GM12891 (cell line): ENCODE measurements at regions not wholly inside any gene's neighbourhood (a gene's known extent, or its start where the extent isn't known, plus 50 kb on each side); places are given as distances from the start of the nearest gene placed in this dataset.

Source experiments
- POLR2A ChIP-seq: IDR thresholded peaks from 2 replicates; pipeline ENCODE4 v1.6.1; 2011; ENCODE audit warnings: low read depth, low read length, control low read depth
- POLR2AphosphoS5 ChIP-seq: IDR thresholded peaks from 2 replicates; pipeline ENCODE4 v1.6.1; 2011; ENCODE audit warnings: low read depth, low read length, control low read depth
- SPI1 ChIP-seq: IDR thresholded peaks from 2 replicates; pipeline ENCODE4 v1.6.1; 2011; ENCODE audit warnings: low read depth, low read length, control low read depth

GRCh38 chr13:82214341-82214740 is 1667.9 kb downstream of the SLITRK1 start:
- no peak for TF ChIP-seq POLR2AphosphoS5
- no peak for TF ChIP-seq POLR2A
- TF ChIP-seq SPI1: no peak
